SK-N-SH (cell line): ENCODE measurements at regions not wholly inside any gene's neighbourhood (a gene's known extent, or its start where the extent isn't known, plus 50 kb on each side); places are given as distances from the start of the nearest gene placed in this dataset.

Experiments
- CTCF ChIA-PET: fragments of 300-600, 350-600 bp; formaldehyde crosslinking; extraction: SDS; loops from one replicate; lab custom pipeline; 2021; lab: Yijun Ruan, JAX
- POLR2A ChIA-PET: fragments of 350-600 bp; sonication (Branson Sonifier 250); formaldehyde crosslinking; extraction: SDS; loops from one replicate; lab custom pipeline; 2020; ENCODE audit warnings: antibody characterized with exemption, inconsistent platforms; lab: Yijun Ruan, JAX
- DNase-seq: peaks from one replicate; pipeline ENCODE4 v3.0.0; 2012
- H2AFZ ChIP-seq: fragments of 200-600 bp; sonication (generic); 2 replicates; pipeline ENCODE4 v1.8.1; 2016; ENCODE audit warnings: antibody characterized with exemption, mild to moderate bottlenecking, low read depth
- H3F3A ChIP-seq: fragments of 200-600 bp; sonication (generic); replicated peaks from 2 replicates; pipeline ENCODE3; 2016; ENCODE audit warnings: antibody characterized with exemption, mild to moderate bottlenecking; ENCODE audit not compliant: insufficient read depth
- H3K27ac ChIP-seq, 2 experiments: fragments of 200-500 bp in 1 of 2; fragments of 200-600 bp in 1 of 2; sonication (Bioruptor generic) in 1 of 2; sonication (generic), shearing (Covaris generic) in 1 of 2; 2 replicates each; pipeline versions ENCODE4 v1.5.1 to v1.6.1; 2014 to 2016; ENCODE audit warnings: low read depth in 2 of 2, inconsistent platforms in 1 of 2, low read length in 1 of 2, mild to moderate bottlenecking in 1 of 2, mixed read lengths in 1 of 2
- H3K27me3 ChIP-seq: fragments of 200-600 bp; sonication (generic), shearing (Covaris generic); 2 replicates; pipeline ENCODE4 v1.6.1; 2016; ENCODE audit warnings: mixed run types; ENCODE audit not compliant: insufficient read depth
- H3K36me3 ChIP-seq, 2 experiments: fragments of 200-500 bp in 1 of 2; fragments of 200-600 bp in 1 of 2; sonication (Bioruptor generic) in 1 of 2; sonication (generic) in 1 of 2; replicated peaks in 1 of 2; 2 replicates each; pipeline versions ENCODE3 to v1.5.1; 2014 to 2016; ENCODE audit warnings: low read length in 1 of 2, mild to moderate bottlenecking in 1 of 2; ENCODE audit not compliant: insufficient read depth in 2 of 2, control insufficient read depth in 1 of 2
- H3K4me1 ChIP-seq, 2 experiments: fragments of 200-500 bp in 1 of 2; fragments of 200-600 bp in 1 of 2; sonication (Bioruptor generic) in 1 of 2; sonication (generic), shearing (Covaris generic) in 1 of 2; 2 replicates each; pipeline versions ENCODE4 v1.5.1 to v1.6.1; 2014 to 2016; ENCODE audit warnings: low read depth in 1 of 2, low read length in 1 of 2, mixed run types in 1 of 2; ENCODE audit not compliant: insufficient read depth in 2 of 2, control insufficient read depth in 1 of 2
- H3K4me2 ChIP-seq: fragments of 200-600 bp; sonication (generic), shearing (Covaris generic); 2 replicates; pipeline ENCODE4 v1.6.1; 2017; ENCODE audit warnings: mixed run types
- H3K4me3 ChIP-seq, 2 experiments: fragments of 200-500 bp in 1 of 2; fragments of 200-600 bp in 1 of 2; sonication (Bioruptor generic) in 1 of 2; sonication (generic), shearing (Covaris generic) in 1 of 2; 2 replicates each; pipeline versions ENCODE4 v1.5.1 to v1.8.1; 2014 to 2016; ENCODE audit warnings: low read depth in 2 of 2, inconsistent platforms in 1 of 2, low read length in 1 of 2, mild to moderate bottlenecking in 1 of 2, mixed read lengths in 1 of 2, moderate library complexity in 1 of 2
- H3K79me2 ChIP-seq: fragments of 200-600 bp; sonication (generic); 2 replicates; pipeline ENCODE4 v1.8.1; 2017; ENCODE audit warnings: mild to moderate bottlenecking; ENCODE audit not compliant: insufficient read depth
- H3K9ac ChIP-seq: fragments of 200-600 bp; sonication (generic); 2 replicates; pipeline ENCODE4 v1.6.1; 2017; ENCODE audit warnings: mixed run types
- H3K9me2 ChIP-seq: fragments of 200-600 bp; sonication (generic); 2 replicates; pipeline ENCODE4 v1.6.1; 2017; ENCODE audit warnings: mixed run types
- H3K9me3 ChIP-seq: fragments of 200-600 bp; sonication (generic); 2 replicates; pipeline ENCODE4 v1.6.1; 2017; ENCODE audit warnings: mixed run types, mild to moderate bottlenecking, moderate library complexity
- H4K20me1 ChIP-seq: fragments of 200-600 bp; sonication (generic); 2 replicates; pipeline ENCODE4 v1.6.1; 2017; ENCODE audit warnings: mild to moderate bottlenecking, mixed run types; ENCODE audit not compliant: insufficient read depth
- CHD2 ChIP-seq: fragments of 150-350 bp; IDR thresholded peaks from 2 replicates; pipeline ENCODE4 v1.6.1; 2018; ENCODE audit warnings: low read length; ENCODE audit not compliant: partially characterized antibody
- CTCF ChIP-seq: fragments of 200-600 bp; sonication (generic); IDR thresholded peaks from 2 replicates; pipeline ENCODE4 v1.6.1; 2017; ENCODE audit warnings: antibody characterized with exemption, mild to moderate bottlenecking, moderate library complexity
- EP300 ChIP-seq, 2 experiments: IDR thresholded peaks; 2 replicates each; pipeline versions ENCODE4 v1.4.0 to v1.6.1; 2012; ENCODE audit warnings: borderline replicate concordance in 1 of 2, low read depth in 1 of 2, low read length in 1 of 2
- EZH2phosphoT487 ChIP-seq: fragments of 200-600 bp; sonication (generic); IDR thresholded peaks from 2 replicates; pipeline ENCODE4 v1.6.1; 2017; ENCODE audit warnings: low read depth, mixed run types, mild to moderate bottlenecking, antibody characterized with exemption, moderate library complexity, borderline replicate concordance
- FOSL2 ChIP-seq: IDR thresholded peaks from 2 replicates; pipeline ENCODE4 v1.4.0; 2012; ENCODE audit warnings: low read depth, mild to moderate bottlenecking, moderate library complexity, borderline replicate concordance
- FOXJ3 ChIP-seq: sonication (generic); formaldehyde crosslinking; IDR thresholded peaks from 2 replicates; pipeline ENCODE4 v1.5.1; 2020; ENCODE audit warnings: mild to moderate bottlenecking, missing genetic modification reagents
- FOXM1 ChIP-seq: IDR thresholded peaks from 2 replicates; pipeline ENCODE4 v1.4.0; 2012; ENCODE audit warnings: low read depth, mild to moderate bottlenecking
- GABPA ChIP-seq: IDR thresholded peaks from 2 replicates; pipeline ENCODE4 v1.4.0; 2012; ENCODE audit warnings: low read depth, mild to moderate bottlenecking
- GATA2 ChIP-seq: sonication (generic); formaldehyde crosslinking; IDR thresholded peaks from 2 replicates; pipeline ENCODE4 v1.5.0; 2020; ENCODE audit warnings: mild to moderate bottlenecking, missing genetic modification reagents
- JUND ChIP-seq: IDR thresholded peaks from 2 replicates; pipeline ENCODE4 v1.4.0; 2012
- MAX ChIP-seq: IDR thresholded peaks from 2 replicates; pipeline ENCODE4 v1.4.0; 2012; ENCODE audit warnings: low read depth
- MEF2A ChIP-seq: IDR thresholded peaks from 2 replicates; pipeline ENCODE4 v1.4.0; 2012; ENCODE audit warnings: low read depth, borderline replicate concordance
- NRF1 ChIP-seq: IDR thresholded peaks from 2 replicates; pipeline ENCODE4 v1.6.1; 2012; ENCODE audit warnings: low read depth, mild to moderate bottlenecking, low read length
- POLR2AphosphoS5 ChIP-seq: IDR thresholded peaks from 2 replicates; pipeline ENCODE4 v1.6.1; 2012; ENCODE audit warnings: low read depth, low read length
- RFX5 ChIP-seq: IDR thresholded peaks from 2 replicates; pipeline ENCODE4 v1.6.1; 2012; ENCODE audit warnings: mild to moderate bottlenecking, improper control_type of control experiment, low read length
- RXRA ChIP-seq: IDR thresholded peaks from 2 replicates; pipeline ENCODE4 v1.4.0; 2012; ENCODE audit warnings: low read depth, mild to moderate bottlenecking, borderline replicate concordance
- SMC3 ChIP-seq: IDR thresholded peaks from 2 replicates; pipeline ENCODE4 v1.6.1; 2012; ENCODE audit warnings: low read depth, low read length, improper control_type of control experiment
- TAF1 ChIP-seq: IDR thresholded peaks from 2 replicates; pipeline ENCODE4 v1.6.1; 2012; ENCODE audit warnings: low read depth, mild to moderate bottlenecking, low read length, moderate library complexity, borderline replicate concordance
- TCF12 ChIP-seq: IDR thresholded peaks from 2 replicates; pipeline ENCODE4 v1.4.0; 2012
- TEAD4 ChIP-seq: IDR thresholded peaks from 2 replicates; pipeline ENCODE4 v1.4.0; 2012; ENCODE audit warnings: mild to moderate bottlenecking, borderline replicate concordance; ENCODE audit not compliant: insufficient read depth
- USF2 ChIP-seq: fragments of 150-350 bp; IDR thresholded peaks from 2 replicates; pipeline ENCODE4 v1.6.1; 2017; ENCODE audit warnings: antibody characterized with exemption, low read length, low read depth, borderline replicate concordance
- YY1 ChIP-seq: IDR thresholded peaks from 2 replicates; pipeline ENCODE4 v1.4.0; 2012; ENCODE audit warnings: low read depth, mild to moderate bottlenecking
- WGBS: methylation state at CpG from one replicate; pipeline ENCODE4 v1.1.6; 2017; ENCODE audit warnings: low lambda C conversion rate; 5-methylcytosine and 5-hydroxymethylcytosine counted together
- TF ChIP-seq, protein P1 (sequence below): IDR thresholded peaks from 2 replicates; pipeline ENCODE4; 2012
- TF ChIP-seq, protein P2 (sequence below): IDR thresholded peaks from 2 replicates; pipeline ENCODE4 v1.4.0; 2012; ENCODE audit warnings: low read depth, borderline replicate concordance

DNA sequence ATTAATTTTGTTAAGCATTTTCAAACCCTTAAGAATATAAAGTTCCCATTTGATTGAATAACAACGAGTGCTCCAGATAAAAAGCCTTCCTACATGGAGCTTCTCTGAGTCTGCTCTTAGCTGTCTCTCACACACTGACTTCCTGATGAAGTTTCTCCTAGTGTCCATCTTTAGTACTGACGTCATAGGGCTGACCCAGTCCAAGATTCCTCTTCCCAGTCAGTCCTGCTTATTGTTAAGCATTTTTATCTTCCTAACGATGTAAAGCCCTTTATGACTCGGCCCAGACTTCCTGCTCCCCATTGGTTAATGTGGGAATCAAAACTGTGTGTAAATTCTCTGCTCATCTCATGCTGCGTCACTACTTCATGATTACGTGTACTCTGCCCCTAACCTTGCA is 398.8 kb downstream of the TFEC start:
- Histone ChIP-seq H3F3A (no peaks in the 10 kb centered on the region), H3K27ac (no peak overlapping the region), H3K36me3 (no peaks in the 10 kb centered on the region), H3K4me1 (no peaks in the 10 kb centered on the region), H4K20me1 (no peaks in the 10 kb centered on the region), H3K9me2 (no peaks in the 10 kb centered on the region), H3K4me2 (no peak overlapping the region), H3K27me3 (no peaks in the 10 kb centered on the region), H3K79me2 (no peaks in the 10 kb centered on the region), H3K9ac (no peak overlapping the region), H2AFZ (0 out of 2 replicates have a peak overlapping the region, but pooled peaks have one; percentile 17), H3K9me3 (no peaks in the 10 kb centered on the region), H3K4me3 (no peak overlapping the region)
- TF ChIP-seq, protein P1, sequence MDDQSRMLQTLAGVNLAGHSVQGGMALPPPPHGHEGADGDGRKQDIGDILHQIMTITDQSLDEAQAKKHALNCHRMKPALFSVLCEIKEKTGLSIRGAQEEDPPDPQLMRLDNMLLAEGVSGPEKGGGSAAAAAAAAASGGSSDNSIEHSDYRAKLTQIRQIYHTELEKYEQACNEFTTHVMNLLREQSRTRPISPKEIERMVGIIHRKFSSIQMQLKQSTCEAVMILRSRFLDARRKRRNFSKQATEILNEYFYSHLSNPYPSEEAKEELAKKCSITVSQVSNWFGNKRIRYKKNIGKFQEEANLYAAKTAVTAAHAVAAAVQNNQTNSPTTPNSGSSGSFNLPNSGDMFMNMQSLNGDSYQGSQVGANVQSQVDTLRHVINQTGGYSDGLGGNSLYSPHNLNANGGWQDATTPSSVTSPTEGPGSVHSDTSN = no peak
- TF ChIP-seq EP300 (IDR thresholded peaks at IDR 0.05; ENCODE audit: borderline replicate concordance in 1 of 2, low read depth in 1 of 2, low read length in 1 of 2) = no peak
- no peak for TF ChIP-seq YY1
- no peak for TF ChIP-seq FOXJ3
- no peak for TF ChIP-seq RXRA
- no peak for TF ChIP-seq GATA2 (CRISPR knock-in tag)
- TF ChIP-seq MEF2A = no peak
- TF ChIP-seq FOXM1 = no peak
- no peak for TF ChIP-seq MAX
- TF ChIP-seq FOSL2 = no peak
- TF ChIP-seq, protein P2, sequence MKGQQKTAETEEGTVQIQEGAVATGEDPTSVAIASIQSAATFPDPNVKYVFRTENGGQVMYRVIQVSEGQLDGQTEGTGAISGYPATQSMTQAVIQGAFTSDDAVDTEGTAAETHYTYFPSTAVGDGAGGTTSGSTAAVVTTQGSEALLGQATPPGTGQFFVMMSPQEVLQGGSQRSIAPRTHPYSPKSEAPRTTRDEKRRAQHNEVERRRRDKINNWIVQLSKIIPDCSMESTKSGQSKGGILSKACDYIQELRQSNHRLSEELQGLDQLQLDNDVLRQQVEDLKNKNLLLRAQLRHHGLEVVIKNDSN = no peak
- no peak for TF ChIP-seq EZH2phosphoT487
- no peak for TF ChIP-seq SMC3
- TF ChIP-seq CHD2 = no peak
- TF ChIP-seq RFX5 = no peak
- no peak for DNase-seq
- WGBS = 2% methylated on average over 6 of the region's 6 CpGs
- ChIA-PET POLR2A (no interaction called here), CTCF (no interaction called here)

GRCh38 chr7:115630049-115630448 is 400.5 kb downstream of the TFEC start:
- Histone ChIP-seq H3K27ac (no peak overlapping the region), H3K4me2 (no peak overlapping the region), H2AFZ (no peak overlapping the region), H3K79me2 (no peaks in the 10 kb centered on the region), H3K36me3 (no peaks in the 10 kb centered on the region), H3K9me2 (no peaks in the 10 kb centered on the region), H3K9ac (no peak overlapping the region), H3K27me3 (no peaks in the 10 kb centered on the region), H3K4me1 (no peaks in the 10 kb centered on the region), H3K9me3 (no peaks in the 10 kb centered on the region), H3F3A (no peaks in the 10 kb centered on the region), H4K20me1 (no peaks in the 10 kb centered on the region), H3K4me3 (no peak overlapping the region)
- CTCF ChIA-PET = no interaction called here
- DNase-seq = no peak
- no peak for TF ChIP-seq JUND
- no peak for TF ChIP-seq CHD2
- TF ChIP-seq CTCF = no peak
- no peak for TF ChIP-seq FOXM1
- no peak for TF ChIP-seq GABPA
- TF ChIP-seq FOXJ3 = no peak
- no peak for TF ChIP-seq SMC3
- TF ChIP-seq YY1 = no peak
- TF ChIP-seq POLR2AphosphoS5 = no peak
- no peak for TF ChIP-seq TCF12
- no peak for TF ChIP-seq USF2
- no peak for TF ChIP-seq RXRA
- TF ChIP-seq NRF1 = no peak
- TF ChIP-seq TEAD4 = no peak
- TF ChIP-seq RFX5 = no peak
- TF ChIP-seq TAF1 = no peak
- 7% methylated on average over 4 of the region's 4 CpGs for WGBS
- POLR2A ChIA-PET = no interaction called here
